K562 (cell line): ENCODE measurements at regions not wholly inside any gene's neighbourhood (a gene's known extent, or its start where the extent isn't known, plus 50 kb on each side); places are given as distances from the start of the nearest gene placed in this dataset.

ENCODE experiments used
- ATAC-seq: fragments of 200-7000 bp; cut with Tn5 transposase; 3 replicates; pipeline ENCODE4 v1.9.1; 2020; ENCODE audit warnings: moderate library complexity
- BruUV-seq: library from RNA; stranded (reverse); fragments of 400-500 nt; replicated peaks from 2 replicates; lab custom pipeline; 2021; lab: Mats Ljungman, UMichigan
- CTCF ChIA-PET: fragments of 300-600 bp; formaldehyde crosslinking; extraction: SDS; loops from one replicate; lab custom pipeline; 2021; ENCODE audit warnings: low intra/inter-chr PET ratio; lab: Yijun Ruan, JAX
- POLR2A ChIA-PET: fragments of 300-600, 350-650 bp; sonication (Branson Sonifier 250); formaldehyde crosslinking; extraction: SDS; loops from one replicate; lab custom pipeline; 2021; ENCODE audit warnings: antibody characterized with exemption, inconsistent platforms; lab: Yijun Ruan, JAX
- DNase-seq, 4 experiments: peaks; one replicate each; pipeline versions ENCODE4 v3.0.0 to v3.0.0-alpha.2; 2011 to 2018; ENCODE audit warnings: low spot score in 3 of 4, mixed read lengths in 3 of 4; ENCODE audit errors: extremely low read depth in 1 of 4
- FAIRE-seq: peaks from 2 replicates; lab custom pipeline; 2011; peaks lifted over from hg19 to GRCh38; lab: Jason Lieb, UNC
- H2AFZ ChIP-seq: 2 replicates; pipeline ENCODE4 v1.6.0; 2011; ENCODE audit warnings: low read depth, low read length, control low read depth, inconsistent platforms
- H3K27ac ChIP-seq: fragments of 200-600 bp; 3 replicates; pipeline ENCODE4 v1.8.0; 2011; ENCODE audit warnings: low read depth, mild to moderate bottlenecking, control low read depth, inconsistent platforms, low read length, moderate library complexity, mixed read lengths; ENCODE audit errors: extremely low read depth
- H3K27me3 ChIP-seq, 2 experiments: fragments of 300-600 bp in 1 of 2; 2 replicates in 1 of 2; 3 replicates in 1 of 2; pipeline versions ENCODE4 v1.6.0 to v1.8.0; 2011; ENCODE audit warnings: inconsistent platforms in 2 of 2, low read length in 2 of 2, mild to moderate bottlenecking in 1 of 2, mixed read lengths in 1 of 2, moderate library complexity in 1 of 2; ENCODE audit not compliant: control insufficient read depth in 2 of 2, insufficient read depth in 2 of 2
- H3K36me3 ChIP-seq: fragments of 300-600 bp; 3 replicates; pipeline ENCODE4 v1.8.0; 2011; ENCODE audit warnings: mild to moderate bottlenecking, low read length, inconsistent platforms; ENCODE audit not compliant: control insufficient read depth, insufficient read depth
- H3K4me1 ChIP-seq, 2 experiments: fragments of 200-600 bp in 1 of 2; replicated peaks in 1 of 2; 2 replicates in 1 of 2; 3 replicates in 1 of 2; pipeline versions ENCODE4 v1.5.1 to v1.8.0; 2011; ENCODE audit warnings: inconsistent platforms in 2 of 2, low read length in 2 of 2, mild to moderate bottlenecking in 1 of 2, mixed read lengths in 1 of 2, moderate library complexity in 1 of 2; ENCODE audit not compliant: control insufficient read depth in 2 of 2, insufficient read depth in 2 of 2
- H3K4me2 ChIP-seq: 2 replicates; pipeline ENCODE4 v1.6.1; 2011; ENCODE audit warnings: low read length, control low read depth, inconsistent platforms, mixed read lengths; ENCODE audit not compliant: insufficient read depth
- H3K4me3 ChIP-seq: fragments of 200-600 bp; sonication (generic), shearing (Covaris generic); 2 replicates; pipeline ENCODE4 v1.5.1; 2016; ENCODE audit warnings: control low read depth, inconsistent platforms
- H3K79me2 ChIP-seq: fragments of 200-600 bp; 3 replicates; pipeline ENCODE4 v1.8.0; 2011; ENCODE audit warnings: low read length, inconsistent platforms; ENCODE audit not compliant: control insufficient read depth, insufficient read depth
- H3K9ac ChIP-seq, 2 experiments: 2 replicates each; pipeline versions ENCODE4 v1.6.0 to v1.6.1; 2011; ENCODE audit warnings: low read depth in 2 of 2, low read length in 2 of 2, control low read depth in 1 of 2, inconsistent platforms in 1 of 2, mild to moderate bottlenecking in 1 of 2, mixed read lengths in 1 of 2; ENCODE audit not compliant: insufficient read depth in 1 of 2
- H3K9me1 ChIP-seq: one replicate; pipeline ENCODE4 v1.6.0; 2011; ENCODE audit warnings: inconsistent platforms, mild to moderate bottlenecking, low read length, moderate library complexity; ENCODE audit not compliant: control insufficient read depth, insufficient read depth
- H3K9me3 ChIP-seq: replicated peaks from 2 replicates; pipeline ENCODE4 v1.5.1; 2011; ENCODE audit warnings: low read depth, low read length, inconsistent platforms; ENCODE audit not compliant: control insufficient read depth, insufficient read depth
- H4K20me1 ChIP-seq: replicated peaks from 2 replicates; pipeline ENCODE4 v1.6.1; 2011; ENCODE audit warnings: low read length, inconsistent platforms, mixed read lengths; ENCODE audit not compliant: control insufficient read depth, insufficient read depth
- ATF6 ChIP-seq: sonication (generic); formaldehyde crosslinking; IDR thresholded peaks from 2 replicates; pipeline ENCODE4 v1.4.0; 2020; ENCODE audit warnings: mild to moderate bottlenecking, missing genetic modification reagents
- CREM ChIP-seq: IDR thresholded peaks from 2 replicates; pipeline ENCODE4 v1.6.1; 2014; ENCODE audit warnings: antibody characterized with exemption, low read depth
- CTBP1 ChIP-seq: fragments of 450-650 bp; IDR thresholded peaks from 2 replicates; pipeline ENCODE4 v1.6.1; 2016; ENCODE audit warnings: borderline replicate concordance
- ETV6 ChIP-seq, 3 experiments: fragments of 150-350 bp in 1 of 3; sonication (generic) in 1 of 3; formaldehyde crosslinking in 1 of 3; IDR thresholded peaks; 2 replicates each; pipeline versions ENCODE4 v1.6.1 to v1.8.0; 2014 to 2022; ENCODE audit warnings: borderline replicate concordance in 2 of 3, low read depth in 2 of 3, antibody characterized with exemption in 1 of 3, low read length in 1 of 3, mild to moderate bottlenecking in 1 of 3, missing genetic modification reagents in 1 of 3
- EWSR1 ChIP-seq: fragments of 450-650 bp; IDR thresholded peaks from 2 replicates; pipeline ENCODE4 v1.6.1; 2018; ENCODE audit warnings: borderline replicate concordance, mild to moderate bottlenecking, low read depth, moderate library complexity; ENCODE audit not compliant: partially characterized antibody
- HDAC3 ChIP-seq: fragments of 450-650 bp; IDR thresholded peaks from 2 replicates; pipeline ENCODE4 v1.6.1; 2018; ENCODE audit warnings: borderline replicate concordance, mild to moderate bottlenecking, moderate library complexity; ENCODE audit not compliant: partially characterized antibody
- HMG20B ChIP-seq: fragments of 250-450 bp; sonication (Bioruptor Pico); IDR thresholded peaks from 2 replicates; pipeline ENCODE4 v1.5.0; 2021; ENCODE audit warnings: mild to moderate bottlenecking
- KLF10 ChIP-seq: fragments of 250-450 bp; sonication (Bioruptor Pico); IDR thresholded peaks from 2 replicates; pipeline ENCODE4 v1.6.1; 2021; ENCODE audit warnings: matching md5 sums
- MTA1 ChIP-seq: fragments of 450-650 bp; IDR thresholded peaks from 2 replicates; pipeline ENCODE4 v1.6.1; 2017; ENCODE audit warnings: borderline replicate concordance
- NCOA1 ChIP-seq: fragments of 450-650 bp; IDR thresholded peaks from 2 replicates; pipeline ENCODE4 v1.6.1; 2016; ENCODE audit warnings: low read depth
- RBM15 ChIP-seq: fragments of 200-400 bp; formaldehyde crosslinking; IDR thresholded peaks from 2 replicates; pipeline ENCODE4 v1.6.1; 2018; ENCODE audit warnings: mild to moderate bottlenecking, low read length, moderate library complexity; ENCODE audit not compliant: insufficient read depth
- RFX1 ChIP-seq: fragments of 450-650 bp; IDR thresholded peaks from 2 replicates; pipeline ENCODE4 v1.6.1; 2016; ENCODE audit warnings: mild to moderate bottlenecking, moderate library complexity
- SMAD4 ChIP-seq: fragments of 250-450 bp; sonication (Bioruptor Pico); conservative IDR thresholded peaks from 2 replicates; pipeline ENCODE4 v1.8.0; 2021; ENCODE audit warnings: inconsistent platforms, mild to moderate bottlenecking, moderate library complexity
- SREBF1 ChIP-seq: fragments of 150-350 bp; IDR thresholded peaks from 2 replicates; pipeline ENCODE4 v1.6.1; 2014; ENCODE audit warnings: antibody characterized with exemption, low read depth, low read length, borderline replicate concordance
- ZNF212 ChIP-seq: fragments of 450-650 bp; formaldehyde crosslinking; IDR thresholded peaks from 2 replicates; pipeline ENCODE4 v1.4.0; 2020; ENCODE audit warnings: mild to moderate bottlenecking
- ZNF23 ChIP-seq: fragments of 250-450 bp; sonication (Bioruptor Pico); IDR thresholded peaks from 2 replicates; pipeline ENCODE4 v1.4.0; 2020; ENCODE audit warnings: mild to moderate bottlenecking
- WGBS: fragments of 100-300 bp; shearing (Covaris generic); methylation state at CpG from one replicate; pipeline ENCODE4 v1.1.6; 2016; ENCODE audit warnings: low coverage, mixed read lengths; ENCODE audit not compliant: insufficient coverage; ENCODE audit errors: missing lambda C conversion rate; 5-methylcytosine and 5-hydroxymethylcytosine counted together
- in situ Hi-C: fragments of 300-500 bp; cut with MboI; formaldehyde crosslinking; loops from 4 replicates; pipeline ENCODE4 v1.15.0; 2018; ENCODE audit warnings: inconsistent platforms, mixed read lengths
- intact Hi-C: fragments of 100-400 bp; cut with micrococcal nuclease; formaldehyde crosslinking; loops from 2 replicates; pipeline ENCODE4 v1.14.2; 2022

GRCh38 chr9:1261266-1261665, 211.1 kb downstream of the DMRT2 start (continued):
- TF ChIP-seq ATF6 (CRISPR knock-in tag) (no peak), RBM15 (no peak), CTBP1 (no peak), RFX1 (no peak), CREM (no peak), EWSR1 (no peak), KLF10 (CRISPR knock-in tag) (no peak)

- H3K9ac ChIP-seq: no peak overlapping the region
- 4% methylated on average over 5 of the region's 6 CpGs for WGBS
- H3K4me2 ChIP-seq: no peak overlapping the region
- no peaks in the 10 kb centered on the region for H3K36me3 ChIP-seq
- DNase-seq: no peak
- no peaks in the 10 kb centered on the region for H3K9me1 ChIP-seq
- H3K27me3 ChIP-seq: no peaks in the 10 kb centered on the region
- H3K27ac ChIP-seq: no peak overlapping the region
- H2AFZ ChIP-seq: no peak overlapping the region
- H4K20me1 ChIP-seq: no peaks in the 10 kb centered on the region
- H3K4me3 ChIP-seq: no peak overlapping the region
- in situ Hi-C loops (no loop called here), intact Hi-C loops (no loop called here)
- no peak for FAIRE-seq
- no peaks in the 10 kb centered on the region for H3K79me2 ChIP-seq
- CTCF ChIA-PET: no interaction called here
- no peaks in the 10 kb centered on the region for H3K4me1 ChIP-seq
- POLR2A ChIA-PET: interaction anchor here (0.5 kb wide), 1 partner anchor 25 kb away, joined by 3 read pairs; no protein-coding TSS in a partner anchor
- BruUV-seq: no TSS peak
- TF ChIP-seq HMG20B: no peak
- TF ChIP-seq HDAC3: no peak
- TF ChIP-seq ETV6 (IDR thresholded peaks at IDR 0.05; ENCODE audit: borderline replicate concordance in 1 of 2, low read depth in 2 of 2, low read length in 1 of 2): no peak
- no peak for TF ChIP-seq ETV6 (CRISPR knock-in tag; IDR thresholded peaks at IDR 0.05; ENCODE audit: borderline replicate concordance)
- TF ChIP-seq MTA1: no peak
- no peak for TF ChIP-seq ZNF23 (CRISPR knock-in tag)
- TF ChIP-seq SREBF1: no peak
- TF ChIP-seq NCOA1: no peak
- no peak for TF ChIP-seq ZNF212 (CRISPR knock-in tag)
- TF ChIP-seq SMAD4 (CRISPR knock-in tag): no peak
- no peak for ATAC-seq
- no peaks in the 10 kb centered on the region for H3K9me3 ChIP-seq
Measured at GRCh38 chr9:1261879-1262766, 212.0 kb downstream of the DMRT2 start.
